Activated CD4-positive, alpha-beta T cell treated with anti-CD3 and anti-CD28 coated beads for 36 hours (primary cell): ENCODE measurements at regions not wholly inside any gene's neighbourhood (a gene's known extent, or its start where the extent isn't known, plus 50 kb on each side); places are given as distances from the start of the nearest gene placed in this dataset.
A peak's percentile ranks its signal among the peaks of the same experiment; 100 is the strongest.

Experiments used
- ATAC-seq: fragments of 200-7000 bp; cut with Tn5 transposase; one replicate; pipeline ENCODE4 v1.10.0; 2021; ENCODE audit warnings: mild to moderate bottlenecking, moderate library complexity
- CTCF ChIA-PET: fragments of 350-600 bp; sonication (Branson Sonifier 250); formaldehyde crosslinking; loops from one replicate; lab custom pipeline; 2021; ENCODE audit warnings: antibody characterized with exemption; lab: Charles Lee
- POLR2A ChIA-PET: fragments of 350-600 bp; sonication (Branson Sonifier 250); formaldehyde crosslinking; loops from one replicate; lab custom pipeline; 2021; ENCODE audit warnings: antibody characterized with exemption, inconsistent platforms; lab: Charles Lee
- DNase-seq: peaks from one replicate; pipeline ENCODE4 v3.0.0-alpha.2; 2020
- H3K27ac Mint-ChIP-seq: one replicate; pipeline ENCODE4 v1.8.0; 2021; ENCODE audit warnings: mixed read lengths
- H3K27me3 Mint-ChIP-seq: one replicate; pipeline ENCODE4 v1.8.0; 2021; ENCODE audit warnings: mixed read lengths
- H3K36me3 Mint-ChIP-seq: one replicate; pipeline ENCODE4 v1.8.0; 2021; ENCODE audit warnings: low read depth, mixed read lengths
- H3K4me1 Mint-ChIP-seq: one replicate; pipeline ENCODE4 v1.8.0; 2021; ENCODE audit warnings: mixed read lengths
- H3K4me3 Mint-ChIP-seq: one replicate; pipeline ENCODE4 v1.8.0; 2021; ENCODE audit warnings: mild to moderate bottlenecking, moderate library complexity, mixed read lengths
- H3K9me3 Mint-ChIP-seq: one replicate; pipeline ENCODE4 v1.8.0; 2021; ENCODE audit warnings: low read depth, mixed read lengths
- intact Hi-C, 2 experiments: fragments of 100-400 bp; cut with DNase I in 1 of 2; cut with micrococcal nuclease in 1 of 2; formaldehyde crosslinking; loops; one replicate each; pipeline versions ENCODE4 v1.14.2 to v1.15.1; 2022 to 2024; cut with DNase I, micrococcal nuclease

GRCh38 chr5:82497242-82497641 is 219.1 kb upstream of the RPS23 start:
- no peak for ATAC-seq
- CTCF ChIA-PET, result no interaction called here
- Mint-ChIP-seq H3K4me3 (no peak overlapping the region), H3K36me3 (no peaks in the 10 kb centered on the region), H3K4me1 (peaks cover 2% of the 10 kb centered on the region), H3K9me3 (peaks cover 1% of the 10 kb centered on the region), H3K27me3 (peaks cover 2% of the 10 kb centered on the region), H3K27ac (no peak overlapping the region)
- POLR2A ChIA-PET, result no interaction called here
- no peak for DNase-seq
- intact Hi-C loops, result loop anchor here in 1 of 2 experiments (10.0 kb wide), 1 partner anchor 142 kb away; no protein-coding TSS in a partner anchor

GRCh38 chr5:82494942-82495341 is 216.8 kb upstream of the RPS23 start:
- Mint-ChIP-seq H3K36me3 (no peaks in the 10 kb centered on the region), H3K4me1 (no peaks in the 10 kb centered on the region), H3K9me3 (peaks cover 1% of the 10 kb centered on the region), H3K27ac (no peak overlapping the region), H3K4me3 (no peak overlapping the region), H3K27me3 (no peaks in the 10 kb centered on the region)
- CTCF ChIA-PET, result interaction anchor here (1.2 kb wide), 1 partner anchor 183 kb away, joined by 3 read pairs; no protein-coding TSS in a partner anchor
- intact Hi-C loops, result loop anchor here (1.0 to 10.0 kb wide), 2 partner anchors 140 to 141 kb away; no protein-coding TSS in a partner anchor
- no peak for ATAC-seq
- DNase-seq, result no peak
- POLR2A ChIA-PET, result no interaction called here

GRCh38 chr5:82493221-82493620 is 215.1 kb upstream of the RPS23 start:
- H3K27me3 Mint-ChIP-seq, result no peaks in the 10 kb centered on the region
- POLR2A ChIA-PET, result no interaction called here
- ATAC-seq, result no peak
- no peak overlapping the region for H3K27ac Mint-ChIP-seq
- H3K9me3 Mint-ChIP-seq, result peaks cover 1% of the 10 kb centered on the region
- CTCF ChIA-PET, result no interaction called here
- H3K4me1 Mint-ChIP-seq, result no peaks in the 10 kb centered on the region
- H3K4me3 Mint-ChIP-seq, result no peak overlapping the region
- no peaks in the 10 kb centered on the region for H3K36me3 Mint-ChIP-seq
- intact Hi-C loops, result loop anchor here in 1 of 2 experiments (10.0 kb wide), 1 partner anchor 138 kb away; no protein-coding TSS in a partner anchor
- DNase-seq, result no peak

GRCh38 chr5:82491397-82491796 is 213.2 kb upstream of the RPS23 start:
- no peaks in the 10 kb centered on the region for H3K36me3 Mint-ChIP-seq
- POLR2A ChIA-PET, result no interaction called here
- intact Hi-C loops, result loop anchor here in 1 of 2 experiments (10.0 kb wide), 1 partner anchor 137 kb away; no protein-coding TSS in a partner anchor
- no peak overlapping the region for H3K4me3 Mint-ChIP-seq
- H3K9me3 Mint-ChIP-seq, result no peaks in the 10 kb centered on the region
- DNase-seq (no peak), ATAC-seq (no peak)
- CTCF ChIA-PET, result no interaction called here
- no peak overlapping the region for H3K27ac Mint-ChIP-seq
- no peaks in the 10 kb centered on the region for H3K4me1 Mint-ChIP-seq
- no peaks in the 10 kb centered on the region for H3K27me3 Mint-ChIP-seq

GRCh38 chr5:82489683-82490082 is 211.5 kb upstream of the RPS23 start:
- ATAC-seq (no peak), DNase-seq (no peak)
- Mint-ChIP-seq H3K4me3 (no peak overlapping the region), H3K27me3 (no peaks in the 10 kb centered on the region), H3K4me1 (no peaks in the 10 kb centered on the region), H3K36me3 (no peaks in the 10 kb centered on the region), H3K9me3 (no peaks in the 10 kb centered on the region), H3K27ac (no peak overlapping the region)
- POLR2A ChIA-PET, result no interaction called here
- intact Hi-C loops, result loop anchor here in 1 of 2 experiments (10.0 kb wide), 1 partner anchor 135 kb away; no protein-coding TSS in a partner anchor
- CTCF ChIA-PET, result no interaction called here

- ChIA-PET POLR2A (no interaction called here), CTCF (no interaction called here)
- no peaks in the 10 kb centered on the region for H3K4me1 Mint-ChIP-seq
- H3K27me3 Mint-ChIP-seq, result peaks cover 5% of the 10 kb centered on the region
- H3K4me3 Mint-ChIP-seq, result no peak overlapping the region
- H3K27ac Mint-ChIP-seq, result no peak overlapping the region
- no peaks in the 10 kb centered on the region for H3K36me3 Mint-ChIP-seq
- H3K9me3 Mint-ChIP-seq, result no peaks in the 10 kb centered on the region
- intact Hi-C loops, result no loop called here
- no peak for DNase-seq
- ATAC-seq, result no peak
These were observed 209.0 kb upstream of the RPS23 start for GRCh38 chr5:82487131-82487530.

GRCh38 chr5:82480331-82480730 is 202.2 kb upstream of the RPS23 start:
- POLR2A ChIA-PET, result no interaction called here
- no peak overlapping the region for H3K4me3 Mint-ChIP-seq
- peaks cover 14% of the 10 kb centered on the region for H3K27me3 Mint-ChIP-seq
- H3K36me3 Mint-ChIP-seq, result no peaks in the 10 kb centered on the region
- intact Hi-C loops, result no loop called here
- H3K4me1 Mint-ChIP-seq, result no peaks in the 10 kb centered on the region
- DNase-seq (no peak), ATAC-seq (no peak)
- no peaks in the 10 kb centered on the region for H3K9me3 Mint-ChIP-seq
- no peak overlapping the region for H3K27ac Mint-ChIP-seq
- CTCF ChIA-PET, result no interaction called here

- Mint-ChIP-seq H3K36me3 (no peaks in the 10 kb centered on the region), H3K4me3 (no peak overlapping the region), H3K9me3 (no peaks in the 10 kb centered on the region), H3K27me3 (peaks cover 10% of the 10 kb centered on the region), H3K4me1 (no peaks in the 10 kb centered on the region), H3K27ac (no peak overlapping the region)
- intact Hi-C loops, result no loop called here
- no peak for DNase-seq
- POLR2A ChIA-PET, result no interaction called here
- CTCF ChIA-PET, result no interaction called here
- no peak for ATAC-seq
These were observed 198.0 kb upstream of the RPS23 start for GRCh38 chr5:82476155-82476554.

GRCh38 chr5:82473262-82473661 is 195.1 kb upstream of the RPS23 start:
- POLR2A ChIA-PET, result no interaction called here
- Mint-ChIP-seq H3K27me3 (peaks cover 3% of the 10 kb centered on the region), H3K4me3 (no peak overlapping the region), H3K27ac (no peak overlapping the region), H3K36me3 (no peaks in the 10 kb centered on the region), H3K4me1 (no peaks in the 10 kb centered on the region), H3K9me3 (no peaks in the 10 kb centered on the region)
- DNase-seq, result peak; percentile 13
- intact Hi-C loops, result no loop called here
- no peak for ATAC-seq
- CTCF ChIA-PET, result no interaction called here

- no peak overlapping the region for H3K4me3 Mint-ChIP-seq
- CTCF ChIA-PET, result no interaction called here
- no peaks in the 10 kb centered on the region for H3K4me1 Mint-ChIP-seq
- DNase-seq, result no peak
- intact Hi-C loops, result no loop called here
- no peak for ATAC-seq
- no peak overlapping the region for H3K27ac Mint-ChIP-seq
- H3K36me3 Mint-ChIP-seq, result no peaks in the 10 kb centered on the region
- no peaks in the 10 kb centered on the region for H3K9me3 Mint-ChIP-seq
- peaks cover 2% of the 10 kb centered on the region for H3K27me3 Mint-ChIP-seq
- POLR2A ChIA-PET, result no interaction called here
These were observed 192.2 kb upstream of the RPS23 start for GRCh38 chr5:82470185-82470994.

GRCh38 chr5:82466986-82467561 is 188.9 kb upstream of the RPS23 start:
- intact Hi-C loops, result loop anchor here in 1 of 2 experiments (10.0 kb wide), 1 partner anchor 112 kb away; no protein-coding TSS in a partner anchor
- peak; percentile 30 for ATAC-seq
- no peaks in the 10 kb centered on the region for H3K4me1 Mint-ChIP-seq
- POLR2A ChIA-PET, result interaction anchor here (0.7 kb wide), 1 partner anchor 50 kb away, joined by 3 read pairs; no protein-coding TSS in a partner anchor
- no peak overlapping the region for H3K27ac Mint-ChIP-seq
- CTCF ChIA-PET, result no interaction called here
- no peak overlapping the region for H3K4me3 Mint-ChIP-seq
- peaks cover 2% of the 10 kb centered on the region for H3K27me3 Mint-ChIP-seq
- DNase-seq, result no peak
- no peaks in the 10 kb centered on the region for H3K36me3 Mint-ChIP-seq
- H3K9me3 Mint-ChIP-seq, result no peaks in the 10 kb centered on the region

GRCh38 chr5:82465235-82465634 is 187.1 kb upstream of the RPS23 start:
- DNase-seq (no peak), ATAC-seq (no peak)
- ChIA-PET CTCF (no interaction called here), POLR2A (no interaction called here)
- no peaks in the 10 kb centered on the region for H3K4me1 Mint-ChIP-seq
- no peaks in the 10 kb centered on the region for H3K9me3 Mint-ChIP-seq
- no peaks in the 10 kb centered on the region for H3K27me3 Mint-ChIP-seq
- H3K4me3 Mint-ChIP-seq, result no peak overlapping the region
- intact Hi-C loops, result loop anchor here in 1 of 2 experiments (10.0 kb wide), 1 partner anchor 110 kb away; no protein-coding TSS in a partner anchor
- no peak overlapping the region for H3K27ac Mint-ChIP-seq
- no peaks in the 10 kb centered on the region for H3K36me3 Mint-ChIP-seq
